Fibroblast of pulmonary artery (primary cell): ENCODE measurements at regions not wholly inside any gene's neighbourhood (a gene's known extent, or its start where the extent isn't known, plus 50 kb on each side); places are given as distances from the start of the nearest gene placed in this dataset.

Experiments
- DNase-seq: peaks from one replicate; pipeline ENCODE4 v3.0.0-alpha.2; 2010; ENCODE audit warnings: low read depth
- H3K4me3 ChIP-seq: replicated peaks from 2 replicates; pipeline ENCODE4 v1.5.1; 2011; ENCODE audit warnings: low read depth, mild to moderate bottlenecking, control low read depth, low read length, moderate library complexity
- TF ChIP-seq, protein P1 (sequence below): IDR thresholded peaks from 2 replicates; pipeline ENCODE4 v1.5.1; 2011; ENCODE audit warnings: mild to moderate bottlenecking, control low read depth, low read length, inconsistent platforms; ENCODE audit errors: missing control alignments

DNA sequence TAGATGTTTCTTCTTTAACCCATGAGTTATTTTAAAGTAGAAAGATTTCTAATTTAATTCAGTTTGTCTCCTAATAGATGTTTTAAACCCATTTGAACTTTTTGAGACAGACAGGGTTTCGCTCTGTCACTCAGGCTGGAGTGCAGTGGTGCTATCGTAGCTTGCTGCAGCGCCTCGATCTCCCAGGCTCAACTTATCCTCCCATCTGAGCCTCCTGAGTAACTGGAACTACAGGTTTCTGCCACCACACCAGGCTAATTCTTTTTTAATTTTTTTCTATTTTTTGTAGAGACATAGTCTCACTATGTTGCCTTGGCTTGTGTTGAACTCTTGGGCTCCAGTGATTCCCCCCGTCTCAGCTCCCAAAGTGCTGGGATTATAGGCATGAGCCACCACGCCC lies 53.0 kb upstream of the RAB18 start:
- TF ChIP-seq, protein P1, sequence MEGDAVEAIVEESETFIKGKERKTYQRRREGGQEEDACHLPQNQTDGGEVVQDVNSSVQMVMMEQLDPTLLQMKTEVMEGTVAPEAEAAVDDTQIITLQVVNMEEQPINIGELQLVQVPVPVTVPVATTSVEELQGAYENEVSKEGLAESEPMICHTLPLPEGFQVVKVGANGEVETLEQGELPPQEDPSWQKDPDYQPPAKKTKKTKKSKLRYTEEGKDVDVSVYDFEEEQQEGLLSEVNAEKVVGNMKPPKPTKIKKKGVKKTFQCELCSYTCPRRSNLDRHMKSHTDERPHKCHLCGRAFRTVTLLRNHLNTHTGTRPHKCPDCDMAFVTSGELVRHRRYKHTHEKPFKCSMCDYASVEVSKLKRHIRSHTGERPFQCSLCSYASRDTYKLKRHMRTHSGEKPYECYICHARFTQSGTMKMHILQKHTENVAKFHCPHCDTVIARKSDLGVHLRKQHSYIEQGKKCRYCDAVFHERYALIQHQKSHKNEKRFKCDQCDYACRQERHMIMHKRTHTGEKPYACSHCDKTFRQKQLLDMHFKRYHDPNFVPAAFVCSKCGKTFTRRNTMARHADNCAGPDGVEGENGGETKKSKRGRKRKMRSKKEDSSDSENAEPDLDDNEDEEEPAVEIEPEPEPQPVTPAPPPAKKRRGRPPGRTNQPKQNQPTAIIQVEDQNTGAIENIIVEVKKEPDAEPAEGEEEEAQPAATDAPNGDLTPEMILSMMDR, result no peak
- H3K4me3 ChIP-seq, result no peak overlapping the region
- no peak for DNase-seq

DNA sequence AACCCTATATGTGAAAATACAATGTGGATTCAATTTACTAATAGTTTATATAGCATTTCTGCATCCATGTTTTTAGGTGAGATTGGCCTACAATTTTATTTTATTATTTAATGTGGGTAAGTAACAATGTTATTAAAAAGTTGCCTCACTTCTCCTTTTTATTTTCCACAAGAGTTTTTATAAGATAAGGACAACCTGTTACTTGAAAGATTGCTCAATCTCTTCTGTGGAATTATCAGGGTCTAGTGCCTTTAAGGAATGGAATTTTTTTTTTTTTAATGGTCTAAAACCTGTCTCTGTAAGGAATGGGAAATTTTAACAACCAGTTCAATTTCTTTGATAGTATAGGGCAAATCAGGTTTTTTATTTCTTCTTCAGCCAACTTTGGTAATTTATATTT lies 53.9 kb upstream of the RAB18 start:
- TF ChIP-seq, protein P1, result no peak
- no peak overlapping the region for H3K4me3 ChIP-seq
- DNase-seq, result no peak

DNA sequence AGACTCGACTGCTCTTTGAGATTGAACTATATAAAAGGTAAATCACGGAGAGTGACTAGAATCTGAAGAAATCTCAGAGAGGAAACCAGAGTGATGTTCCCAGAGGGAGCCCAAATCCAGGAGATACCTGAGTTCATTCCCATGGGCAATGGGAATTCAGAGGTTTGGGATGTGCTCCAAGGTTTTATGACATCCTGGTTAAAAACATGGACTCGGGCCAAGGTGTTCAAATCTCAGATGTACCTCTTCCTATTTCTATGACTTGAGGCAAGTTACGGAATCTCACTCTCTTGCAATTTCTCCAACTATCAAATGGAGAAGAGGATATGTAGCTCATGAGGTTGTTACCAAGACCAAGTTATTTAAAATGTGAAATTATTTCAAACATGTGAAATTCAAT lies 54.5 kb upstream of the RAB18 start:
- TF ChIP-seq, protein P1, result no peak
- no peak overlapping the region for H3K4me3 ChIP-seq
- no peak for DNase-seq

DNA sequence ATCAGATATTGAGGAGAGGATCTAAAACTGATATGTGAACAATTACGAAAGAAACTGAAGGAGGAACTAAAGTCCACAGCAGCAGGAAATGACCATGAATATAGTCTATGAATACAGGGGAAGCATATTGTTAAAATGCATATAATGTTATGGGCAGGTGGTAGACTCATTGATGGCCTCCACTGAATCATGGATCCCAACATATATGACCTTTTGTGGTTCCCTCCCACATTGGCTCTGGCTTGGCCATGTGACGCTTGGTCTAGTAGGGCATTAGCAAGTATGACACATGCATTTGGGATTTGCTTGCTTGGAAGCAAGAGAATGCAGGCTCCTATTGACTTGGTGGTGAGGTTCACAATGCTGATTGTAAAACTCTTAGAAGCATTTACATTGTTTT lies 55.2 kb upstream of the RAB18 start:
- peak; percentile 6 for DNase-seq
- TF ChIP-seq, protein P1, result no peak
- no peak overlapping the region for H3K4me3 ChIP-seq

DNA sequence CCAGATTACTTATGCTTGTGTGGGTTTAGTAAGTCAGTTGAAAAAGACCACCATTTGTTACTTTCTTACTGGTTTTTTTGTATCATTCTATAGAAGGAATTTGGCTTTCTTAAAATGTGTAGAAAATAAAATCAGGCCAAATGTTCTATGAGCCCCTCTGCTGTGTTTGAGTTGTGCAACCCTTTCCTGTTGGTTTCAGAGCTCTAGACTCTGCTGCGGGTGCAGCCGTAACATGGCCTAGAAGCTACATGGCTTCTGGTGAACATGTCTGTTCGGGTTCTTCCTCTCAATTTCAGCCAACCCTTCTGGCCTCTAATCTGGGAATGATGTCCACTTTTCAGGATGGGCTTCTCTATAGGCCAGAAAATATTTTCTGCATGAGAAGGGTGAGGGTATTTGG lies 56.6 kb upstream of the RAB18 start:
- TF ChIP-seq, protein P1, result no peak
- H3K4me3 ChIP-seq, result no peak overlapping the region
- DNase-seq, result no peak

DNA sequence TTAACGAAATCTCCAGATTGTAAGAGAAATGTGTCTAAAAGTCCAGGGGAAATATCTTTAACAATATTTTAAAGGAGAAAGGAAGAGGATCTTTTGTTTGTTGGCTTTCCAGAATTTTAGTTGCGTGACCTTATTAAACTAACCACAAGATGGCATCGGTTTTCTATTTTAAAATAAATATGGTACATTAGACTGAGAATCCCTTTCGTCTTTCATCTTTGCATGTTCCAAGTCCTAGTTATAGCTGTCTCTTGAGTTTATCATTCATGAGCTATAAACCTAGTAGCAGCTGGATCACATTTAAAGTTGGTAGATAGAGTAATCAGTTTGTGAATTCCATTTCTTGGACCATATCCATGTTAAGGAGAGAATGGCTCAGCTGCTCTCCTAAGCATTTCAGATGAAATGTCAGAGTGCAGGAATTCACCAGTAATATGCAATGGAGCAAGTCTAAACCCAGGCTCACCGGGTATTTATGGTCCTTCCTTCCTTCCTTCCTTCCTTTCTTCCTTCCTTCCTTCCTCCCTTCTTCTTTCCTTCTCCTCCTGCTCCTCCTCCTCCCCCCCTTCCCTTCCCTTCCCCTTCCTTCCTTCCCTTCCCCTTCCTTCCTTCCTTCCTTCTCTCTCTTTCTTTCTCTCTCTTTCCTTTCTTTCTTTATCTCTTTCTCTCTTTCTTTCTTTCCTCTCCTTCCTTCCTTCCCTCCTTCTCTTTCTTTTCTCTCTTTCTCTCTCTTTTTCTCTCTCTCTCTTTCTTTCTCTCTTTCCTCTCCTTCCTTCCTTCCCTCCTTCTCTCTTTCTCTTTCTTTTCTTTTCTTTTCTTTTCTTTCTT lies 57.8 kb upstream of the RAB18 start:
- no peak overlapping the region for H3K4me3 ChIP-seq
- TF ChIP-seq, protein P1, result peak; percentile 45
- DNase-seq, result peak; percentile 57

DNA sequence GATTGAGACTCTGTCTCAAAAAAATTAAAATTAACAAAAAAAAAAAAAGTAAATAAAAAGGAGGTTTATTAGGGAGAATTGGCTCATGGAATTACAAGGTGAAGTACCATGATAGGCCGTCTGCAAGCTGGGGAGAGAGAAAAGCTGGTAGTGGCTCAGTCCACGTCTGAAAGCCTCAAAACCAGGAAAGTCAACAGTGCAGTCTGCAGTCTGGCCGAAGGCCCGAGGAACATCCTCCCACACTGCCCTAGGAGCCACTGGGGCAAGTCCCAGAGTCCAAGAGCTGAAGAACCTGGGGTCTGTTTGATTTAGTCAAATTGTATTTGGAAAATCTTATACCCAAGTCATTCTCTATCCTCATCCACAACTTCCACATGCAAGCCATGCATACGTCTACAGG lies 59.0 kb upstream of the RAB18 start:
- TF ChIP-seq, protein P1, result no peak
- DNase-seq, result no peak
- no peak overlapping the region for H3K4me3 ChIP-seq
